T-helper 2 cell treated with Interferon-gamma antibody and Interleukin-4, amounts not matched to agents 5 μg/mL and 100 μg/mL, for 36 hours (primary cell): ENCODE measurements at regions not wholly inside any gene's neighbourhood (a gene's known extent, or its start where the extent isn't known, plus 50 kb on each side); places are given as distances from the start of the nearest gene placed in this dataset.

Experiments
- DNase-seq: peaks from one replicate; pipeline ENCODE4 v3.0.0; 2021; ENCODE audit warnings: low spot score
- H3K27ac Mint-ChIP-seq: one replicate; pipeline ENCODE4 v1.8.0; 2021; ENCODE audit warnings: mild to moderate bottlenecking, mixed read lengths
- H3K27me3 Mint-ChIP-seq: one replicate; pipeline ENCODE4 v1.8.0; 2021; ENCODE audit warnings: low read depth, mixed read lengths
- H3K36me3 Mint-ChIP-seq: one replicate; pipeline ENCODE4 v1.8.0; 2021; ENCODE audit warnings: low read depth, mixed read lengths
- H3K4me1 Mint-ChIP-seq: one replicate; pipeline ENCODE4 v1.8.0; 2021; ENCODE audit warnings: low read depth, mixed read lengths
- H3K4me3 Mint-ChIP-seq: one replicate; pipeline ENCODE4 v1.8.0; 2022; ENCODE audit warnings: mild to moderate bottlenecking, moderate library complexity, mixed read lengths
- H3K9me3 Mint-ChIP-seq: one replicate; pipeline ENCODE4 v1.8.0; 2021; ENCODE audit warnings: mixed read lengths

GRCh38 chr22:48739348-48740085, 1088.2 kb downstream of the BRD1 start:
- H3K27me3 Mint-ChIP-seq: no peaks in the 10 kb centered on the region
- H3K4me1 Mint-ChIP-seq: no peaks in the 10 kb centered on the region
- no peaks in the 10 kb centered on the region for H3K36me3 Mint-ChIP-seq
- H3K9me3 Mint-ChIP-seq: no peaks in the 10 kb centered on the region
- H3K4me3 Mint-ChIP-seq: no peak overlapping the region
- no peak for DNase-seq
- no peak overlapping the region for H3K27ac Mint-ChIP-seq

GRCh38 chr22:48738204-48738980, 1089.3 kb downstream of the BRD1 start:
- Mint-ChIP-seq H3K27me3 (no peaks in the 10 kb centered on the region), H3K27ac (no peak overlapping the region), H3K9me3 (no peaks in the 10 kb centered on the region), H3K36me3 (no peaks in the 10 kb centered on the region), H3K4me3 (no peak overlapping the region), H3K4me1 (no peaks in the 10 kb centered on the region)
- no peak for DNase-seq

DNA sequence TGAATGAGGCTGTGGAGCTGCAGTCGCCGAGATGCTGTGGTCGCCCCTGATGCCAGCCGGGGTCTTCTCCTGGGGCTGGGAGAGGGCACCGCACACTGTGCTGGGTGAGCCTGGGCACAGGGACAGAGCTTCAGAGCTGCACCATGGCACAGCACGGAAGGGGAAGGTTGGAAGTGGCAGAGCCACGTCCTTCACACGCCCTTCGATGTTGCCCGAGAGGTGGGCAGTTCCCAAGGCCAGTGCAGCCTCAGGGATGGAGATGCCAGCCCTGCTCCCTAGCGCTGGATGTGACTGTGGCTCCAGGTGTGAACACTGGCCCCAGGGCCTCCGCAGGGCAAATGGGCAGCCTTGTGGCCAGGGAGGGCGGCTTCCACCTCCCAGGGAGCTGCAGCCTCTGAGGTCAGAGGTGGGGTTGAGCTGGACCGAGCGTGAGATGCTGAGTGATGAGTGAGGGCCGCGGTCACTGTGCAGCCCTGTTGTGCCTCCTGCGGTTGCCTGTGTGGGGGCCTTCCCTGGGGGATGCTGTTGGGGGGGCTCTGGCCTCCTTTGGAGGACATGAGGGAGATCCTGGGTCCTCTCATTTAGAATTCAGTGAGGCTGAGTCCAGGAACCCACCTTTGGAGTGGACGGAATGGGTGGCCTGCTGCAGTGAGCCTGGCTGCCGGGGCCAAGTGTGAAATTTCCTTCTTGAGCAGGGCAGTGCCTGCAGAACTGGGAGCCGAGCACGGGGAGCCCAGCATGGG, 1090.0 kb downstream of the BRD1 start:
- H3K36me3 Mint-ChIP-seq: no peaks in the 10 kb centered on the region
- no peak overlapping the region for H3K27ac Mint-ChIP-seq
- H3K9me3 Mint-ChIP-seq: no peaks in the 10 kb centered on the region
- DNase-seq: no peak
- no peaks in the 10 kb centered on the region for H3K27me3 Mint-ChIP-seq
- H3K4me1 Mint-ChIP-seq: no peaks in the 10 kb centered on the region
- H3K4me3 Mint-ChIP-seq: no peak overlapping the region

GRCh38 chr22:48736593-48737460, 1090.8 kb downstream of the BRD1 start:
- no peaks in the 10 kb centered on the region for H3K27me3 Mint-ChIP-seq
- no peak for DNase-seq
- no peaks in the 10 kb centered on the region for H3K36me3 Mint-ChIP-seq
- H3K4me3 Mint-ChIP-seq: no peak overlapping the region
- no peaks in the 10 kb centered on the region for H3K4me1 Mint-ChIP-seq
- H3K9me3 Mint-ChIP-seq: no peaks in the 10 kb centered on the region
- H3K27ac Mint-ChIP-seq: no peak overlapping the region

- DNase-seq: no peak
- Mint-ChIP-seq H3K4me3 (no peak overlapping the region), H3K36me3 (no peaks in the 10 kb centered on the region), H3K4me1 (no peaks in the 10 kb centered on the region), H3K9me3 (no peaks in the 10 kb centered on the region), H3K27ac (no peak overlapping the region), H3K27me3 (no peaks in the 10 kb centered on the region)
These were observed 1092.7 kb downstream of the BRD1 start for GRCh38 chr22:48734961-48735360.

DNA sequence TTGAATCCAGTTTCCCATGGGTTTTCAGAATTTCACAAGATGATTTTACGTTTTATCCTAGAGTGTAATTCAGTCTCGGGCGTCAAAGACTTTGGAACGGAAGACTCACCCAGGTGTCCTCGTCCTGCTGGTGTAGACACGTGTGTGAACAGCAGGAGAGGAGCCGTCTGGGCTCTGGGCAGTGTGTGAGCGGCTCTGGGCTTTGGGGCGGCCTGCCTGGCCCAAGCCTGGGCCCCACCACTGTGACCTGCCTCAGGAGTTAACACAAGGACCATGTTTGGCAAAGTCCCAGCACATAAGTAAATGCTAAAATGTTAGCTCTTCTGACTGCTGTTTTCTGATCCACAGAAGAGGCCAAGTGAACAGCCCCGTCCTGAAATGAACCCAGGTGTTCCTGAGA, 1093.3 kb downstream of the BRD1 start:
- no peak overlapping the region for H3K4me3 Mint-ChIP-seq
- no peaks in the 10 kb centered on the region for H3K27me3 Mint-ChIP-seq
- DNase-seq: no peak
- no peaks in the 10 kb centered on the region for H3K36me3 Mint-ChIP-seq
- H3K27ac Mint-ChIP-seq: no peak overlapping the region
- H3K9me3 Mint-ChIP-seq: no peaks in the 10 kb centered on the region
- H3K4me1 Mint-ChIP-seq: no peaks in the 10 kb centered on the region

GRCh38 chr22:48729499-48730171, 1098.0 kb downstream of the BRD1 start:
- no peaks in the 10 kb centered on the region for H3K4me1 Mint-ChIP-seq
- H3K27ac Mint-ChIP-seq: no peak overlapping the region
- no peaks in the 10 kb centered on the region for H3K36me3 Mint-ChIP-seq
- peaks cover 9% of the 10 kb centered on the region for H3K9me3 Mint-ChIP-seq
- H3K4me3 Mint-ChIP-seq: no peak overlapping the region
- no peak for DNase-seq
- no peaks in the 10 kb centered on the region for H3K27me3 Mint-ChIP-seq

GRCh38 chr22:48727454-48728058, 1100.1 kb downstream of the BRD1 start:
- H3K9me3 Mint-ChIP-seq: peaks cover 9% of the 10 kb centered on the region
- no peak overlapping the region for H3K4me3 Mint-ChIP-seq
- no peaks in the 10 kb centered on the region for H3K36me3 Mint-ChIP-seq
- no peaks in the 10 kb centered on the region for H3K4me1 Mint-ChIP-seq
- no peak overlapping the region for H3K27ac Mint-ChIP-seq
- DNase-seq: no peak
- no peaks in the 10 kb centered on the region for H3K27me3 Mint-ChIP-seq

GRCh38 chr22:48724899-48725298, 1102.8 kb downstream of the BRD1 start:
- no peak for DNase-seq
- no peaks in the 10 kb centered on the region for H3K4me1 Mint-ChIP-seq
- H3K9me3 Mint-ChIP-seq: peaks cover 9% of the 10 kb centered on the region
- no peaks in the 10 kb centered on the region for H3K27me3 Mint-ChIP-seq
- no peak overlapping the region for H3K4me3 Mint-ChIP-seq
- no peak overlapping the region for H3K27ac Mint-ChIP-seq
- no peaks in the 10 kb centered on the region for H3K36me3 Mint-ChIP-seq

GRCh38 chr22:48722661-48723060, 1105.0 kb downstream of the BRD1 start:
- no peaks in the 10 kb centered on the region for H3K27me3 Mint-ChIP-seq
- no peak overlapping the region for H3K27ac Mint-ChIP-seq
- H3K36me3 Mint-ChIP-seq: no peaks in the 10 kb centered on the region
- no peak for DNase-seq
- H3K4me1 Mint-ChIP-seq: no peaks in the 10 kb centered on the region
- peaks cover 9% of the 10 kb centered on the region for H3K9me3 Mint-ChIP-seq
- H3K4me3 Mint-ChIP-seq: no peak overlapping the region

DNA sequence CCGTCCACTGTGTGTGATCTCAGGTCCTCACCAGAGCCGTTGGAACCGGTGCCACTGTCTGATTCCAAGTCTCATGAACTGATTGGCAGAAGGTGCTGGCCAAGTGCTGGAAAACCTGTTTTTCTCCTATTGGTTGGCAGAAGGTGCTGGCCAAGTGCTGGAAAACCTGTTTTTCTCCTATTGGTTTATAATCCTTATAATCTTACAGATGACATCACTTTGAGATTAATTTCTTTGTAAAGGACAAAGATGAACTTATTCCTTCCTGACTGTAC, 1106.3 kb downstream of the BRD1 start:
- Mint-ChIP-seq H3K4me3 (no peak overlapping the region), H3K27me3 (no peaks in the 10 kb centered on the region), H3K9me3 (no peaks in the 10 kb centered on the region), H3K4me1 (no peaks in the 10 kb centered on the region), H3K36me3 (no peaks in the 10 kb centered on the region), H3K27ac (no peak overlapping the region)
- DNase-seq: no peak

DNA sequence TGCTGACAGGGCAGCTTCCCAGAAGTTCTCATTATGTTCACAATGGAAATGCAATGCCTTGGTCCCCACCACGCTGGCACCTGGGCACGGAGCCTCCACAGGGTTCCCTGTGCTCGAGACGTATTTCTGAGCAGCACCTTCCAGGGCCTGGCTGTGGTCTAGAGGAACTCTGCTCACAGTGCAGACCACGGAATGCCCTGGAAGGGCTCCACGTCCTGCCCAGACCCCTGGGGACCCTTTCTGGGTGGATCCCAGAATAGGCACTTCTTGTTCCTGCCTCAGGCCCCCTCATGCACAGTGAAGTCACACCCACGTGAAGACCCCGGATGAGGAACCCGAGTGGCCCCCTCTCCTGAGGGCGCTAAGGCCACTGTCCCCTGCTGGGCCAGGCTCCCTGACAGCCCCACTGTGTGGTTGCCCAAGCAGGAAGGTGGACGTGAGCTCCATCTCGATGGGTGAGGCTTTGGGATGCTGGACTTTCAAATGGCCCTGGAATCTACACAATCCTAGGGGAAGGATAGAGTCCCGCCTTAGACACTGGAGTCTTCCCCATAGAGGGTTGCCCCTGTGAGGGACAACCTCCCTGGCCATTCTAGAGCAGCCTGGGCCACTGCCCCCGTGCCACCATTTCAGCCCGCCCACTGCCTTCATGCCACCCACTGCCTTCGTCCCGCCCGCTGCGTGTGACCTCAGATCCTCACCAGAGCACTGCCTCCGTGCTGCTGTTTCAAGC, 1106.8 kb downstream of the BRD1 start:
- H3K27ac Mint-ChIP-seq: no peak overlapping the region
- no peak overlapping the region for H3K4me3 Mint-ChIP-seq
- no peaks in the 10 kb centered on the region for H3K9me3 Mint-ChIP-seq
- no peaks in the 10 kb centered on the region for H3K4me1 Mint-ChIP-seq
- H3K36me3 Mint-ChIP-seq: no peaks in the 10 kb centered on the region
- no peaks in the 10 kb centered on the region for H3K27me3 Mint-ChIP-seq
- no peak for DNase-seq
